Neural crest cell (in vitro differentiated cells): ENCODE measurements at regions not wholly inside any gene's neighbourhood (a gene's known extent, or its start where the extent isn't known, plus 50 kb on each side); places are given as distances from the start of the nearest gene placed in this dataset.

Source experiments
- DNase-seq: peaks from one replicate; pipeline ENCODE4 v3.0.0; 2021; ENCODE audit warnings: low read depth, mixed read lengths, low spot score
- H3K27ac Mint-ChIP-seq: one replicate; pipeline ENCODE4 v1.8.0; 2021; ENCODE audit warnings: mild to moderate bottlenecking, mixed read lengths; ENCODE audit not compliant: unreplicated experiment
- H3K27me3 Mint-ChIP-seq: 2 replicates; pipeline ENCODE4 v1.8.0; 2021; ENCODE audit warnings: low read depth, mild to moderate bottlenecking, mixed read lengths
- H3K36me3 Mint-ChIP-seq: 2 replicates; pipeline ENCODE4 v1.8.0; 2021; ENCODE audit warnings: low read depth, mild to moderate bottlenecking, mixed read lengths
- H3K4me1 Mint-ChIP-seq: 2 replicates; pipeline ENCODE4 v1.8.0; 2021; ENCODE audit warnings: mixed read lengths
- H3K4me3 Mint-ChIP-seq: one replicate; pipeline ENCODE4 v1.8.0; 2021; ENCODE audit warnings: mild to moderate bottlenecking, mixed read lengths
- H3K9me3 Mint-ChIP-seq: 2 replicates; pipeline ENCODE4 v1.8.0; 2021; ENCODE audit warnings: mixed read lengths
- CTCF ChIP-seq: fragments of 200-600 bp; sonication (generic); conservative IDR thresholded peaks from 2 replicates; pipeline ENCODE4 v1.5.0; 2021; ENCODE audit warnings: antibody characterized with exemption, mild to moderate bottlenecking

GRCh38 chr9:34907044-34907443 is 51.0 kb upstream of the PHF24 start:
- H3K36me3 Mint-ChIP-seq = no peaks in the 10 kb centered on the region
- peaks cover 38% of the 10 kb centered on the region for H3K27me3 Mint-ChIP-seq
- no peaks in the 10 kb centered on the region for H3K9me3 Mint-ChIP-seq
- H3K27ac Mint-ChIP-seq = no peak overlapping the region
- no peaks in the 10 kb centered on the region for H3K4me1 Mint-ChIP-seq
- TF ChIP-seq CTCF = no peak
- no peak for DNase-seq
- no peak overlapping the region for H3K4me3 Mint-ChIP-seq

- H3K9me3 Mint-ChIP-seq = no peaks in the 10 kb centered on the region
- peak; percentile 88 for TF ChIP-seq CTCF
- H3K4me3 Mint-ChIP-seq = no peak overlapping the region
- peaks cover 64% of the 10 kb centered on the region for H3K27me3 Mint-ChIP-seq
- peak; percentile 84 for DNase-seq
- H3K27ac Mint-ChIP-seq = no peak overlapping the region
- H3K36me3 Mint-ChIP-seq = no peaks in the 10 kb centered on the region
- H3K4me1 Mint-ChIP-seq = peaks cover 6% of the 10 kb centered on the region
These were observed 58.4 kb upstream of the PHF24 start for GRCh38 chr9:34899535-34900158.

GRCh38 chr9:34898846-34899245 is 59.2 kb upstream of the PHF24 start:
- H3K9me3 Mint-ChIP-seq = no peaks in the 10 kb centered on the region
- H3K4me3 Mint-ChIP-seq = no peak overlapping the region
- H3K27me3 Mint-ChIP-seq = peaks cover 65% of the 10 kb centered on the region
- DNase-seq = no peak
- no peak for TF ChIP-seq CTCF
- H3K27ac Mint-ChIP-seq = no peak overlapping the region
- no peaks in the 10 kb centered on the region for H3K36me3 Mint-ChIP-seq
- peaks cover 6% of the 10 kb centered on the region for H3K4me1 Mint-ChIP-seq

GRCh38 chr9:34896112-34896511 is 62.0 kb upstream of the PHF24 start:
- H3K27me3 Mint-ChIP-seq = peaks cover 75% of the 10 kb centered on the region
- peaks cover 6% of the 10 kb centered on the region for H3K4me1 Mint-ChIP-seq
- no peaks in the 10 kb centered on the region for H3K9me3 Mint-ChIP-seq
- H3K4me3 Mint-ChIP-seq = no peak overlapping the region
- no peak for TF ChIP-seq CTCF
- no peak overlapping the region for H3K27ac Mint-ChIP-seq
- no peaks in the 10 kb centered on the region for H3K36me3 Mint-ChIP-seq
- no peak for DNase-seq

- peaks cover 62% of the 10 kb centered on the region for H3K27me3 Mint-ChIP-seq
- no peaks in the 10 kb centered on the region for H3K36me3 Mint-ChIP-seq
- no peak for DNase-seq
- H3K4me1 Mint-ChIP-seq = no peaks in the 10 kb centered on the region
- H3K27ac Mint-ChIP-seq = no peak overlapping the region
- no peak overlapping the region for H3K4me3 Mint-ChIP-seq
- no peak for TF ChIP-seq CTCF
- no peaks in the 10 kb centered on the region for H3K9me3 Mint-ChIP-seq
These were observed 65.2 kb upstream of the PHF24 start for GRCh38 chr9:34892886-34893285.
